ENCODE measurements at regions not wholly inside any gene's neighbourhood (a gene's known extent, or its start where the extent isn't known, plus 50 kb on each side); places are given as distances from the start of the nearest gene placed in this dataset.

- TF ChIP-seq POLR2A (IDR thresholded peaks at IDR 0.05), result no peak
- TF ChIP-seq POLR2AphosphoS5 (IDR thresholded peaks at IDR 0.05), result no peak
Measured at GRCh38 chr2:146661473-146662096, 1183.2 kb upstream of the ACVR2A start.
